ENCODE measurements at regions not wholly inside any gene's neighbourhood (a gene's known extent, or its start where the extent isn't known, plus 50 kb on each side); places are given as distances from the start of the nearest gene placed in this dataset.

DNA sequence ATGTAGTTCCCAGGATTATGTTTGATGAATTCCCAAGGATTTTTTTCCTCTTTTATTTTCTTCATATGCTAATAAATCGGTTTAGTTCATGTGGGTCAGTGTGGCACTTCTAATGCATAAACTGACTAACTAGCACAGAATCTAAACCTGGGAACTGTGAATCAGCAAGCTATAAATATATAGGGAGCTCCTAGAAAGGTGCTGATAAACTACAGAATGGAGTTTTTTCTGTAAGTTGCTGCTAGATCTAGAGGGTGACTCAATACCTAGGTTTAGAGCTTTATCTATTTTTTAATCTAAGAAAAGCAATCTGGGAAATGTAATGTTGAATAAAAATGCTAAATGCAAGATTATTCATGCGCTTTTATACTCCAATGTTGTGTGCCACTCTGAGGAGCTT lies 118.8 kb upstream of the PTCHD4 start:
- ChIA-PET POLR2A (ENCODE audit: unreplicated experiment) (interaction anchor here (0.6 kb wide), 1 partner anchor 30 kb away, joined by 5 read pairs; no protein-coding TSS in a partner anchor), CTCF (no interaction called here)
- Histone ChIP-seq H3K36me3 (ENCODE audit: low read depth) (no peaks in the 10 kb centered on the region), H2AFZ (no peak overlapping the region), H3F3A (ENCODE audit: insufficient read depth, low read depth) (no peaks in the 10 kb centered on the region), H3K9me3 (ENCODE audit: insufficient read depth, low read depth) (no peaks in the 10 kb centered on the region; the same call in 1 of the 2 replicates), H4K20me1 (ENCODE audit: insufficient read depth) (no peaks in the 10 kb centered on the region), H3K9me2 (ENCODE audit: insufficient read depth) (peaks cover 3% of the 10 kb centered on the region; the same call in 1 of the 2 replicates), H3K79me2 (ENCODE audit: low read depth) (no peaks in the 10 kb centered on the region), H3K27me3 (ENCODE audit: insufficient read depth, low read depth) (no peaks in the 10 kb centered on the region), H3K27ac (no peak overlapping the region), H3K4me2 (no peak overlapping the region), H3K4me3 (no peak overlapping the region), H3K4me1 (replicated peaks; ENCODE audit: insufficient read depth) (no peaks in the 10 kb centered on the region)
- TF ChIP-seq EZH2 (IDR thresholded peaks at IDR 0.05; ENCODE audit: low read depth), result no peak
- no peak for DNase-seq
- BruUV-seq (replicated peaks), result no TSS peak
- intact Hi-C loops (cut with micrococcal nuclease; ENCODE audit: unreplicated experiment), result no loop called here

DNA sequence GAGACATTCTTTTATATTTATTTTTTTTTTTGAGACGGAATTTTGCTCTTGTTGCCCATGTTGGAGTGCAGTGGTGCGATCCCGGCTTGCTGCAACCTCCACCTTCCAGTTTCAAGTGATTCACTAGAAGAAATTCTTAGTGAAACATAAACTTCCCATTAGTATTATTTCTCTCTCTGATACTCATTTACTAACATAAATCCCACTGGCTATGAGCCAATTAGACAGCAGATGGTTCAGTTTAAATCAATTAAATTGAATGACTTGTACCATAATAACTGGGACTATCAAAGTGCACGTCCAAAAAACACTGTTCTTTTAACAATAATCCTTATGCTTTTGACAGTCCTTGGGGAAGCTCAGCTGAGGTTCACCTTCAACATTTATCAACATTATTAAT lies 111.2 kb upstream of the PTCHD4 start:
- intact Hi-C loops (cut with micrococcal nuclease; ENCODE audit: unreplicated experiment), result no loop called here
- DNase-seq, result no peak

DNA sequence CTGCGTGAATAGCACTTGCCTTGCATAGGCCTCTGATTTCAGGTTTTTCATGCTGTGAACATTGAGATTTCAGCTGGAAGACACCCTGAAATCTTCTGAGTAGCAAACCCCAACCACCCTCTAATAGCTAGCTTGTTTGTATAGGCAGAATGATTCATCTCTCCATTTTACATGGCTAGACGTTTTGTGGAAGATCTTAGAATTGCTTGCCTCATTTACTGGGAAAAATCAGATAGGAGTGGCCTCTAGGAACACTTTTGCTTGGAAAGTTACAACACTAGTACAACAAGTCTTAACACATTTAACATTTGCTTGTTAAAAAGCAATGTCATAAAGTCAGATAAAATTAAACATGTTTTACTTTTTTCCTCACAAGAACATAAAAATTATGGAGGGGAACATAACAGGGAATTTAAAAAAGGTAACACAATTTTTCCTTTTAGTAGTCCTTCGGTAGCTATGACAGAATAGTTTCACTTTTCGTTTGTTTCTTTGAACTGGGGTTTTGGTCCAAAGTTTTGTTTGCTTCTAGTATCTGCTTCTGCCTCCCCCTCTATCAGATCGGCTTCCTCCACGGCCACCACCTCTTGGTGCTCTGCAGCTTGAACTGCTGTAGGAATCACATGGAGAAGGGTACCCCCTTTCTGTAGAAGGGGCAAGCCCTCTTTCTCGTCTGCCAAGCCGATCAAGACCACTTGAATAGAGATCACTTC lies 102.2 kb upstream of the PTCHD4 start:
- no peaks in the 10 kb centered on the region for H3F3A ChIP-seq (ENCODE audit: insufficient read depth, low read depth)
- H4K20me1 ChIP-seq (ENCODE audit: insufficient read depth), result no peaks in the 10 kb centered on the region
- no peaks in the 10 kb centered on the region for H3K27me3 ChIP-seq (ENCODE audit: insufficient read depth, low read depth)
- H3K27ac ChIP-seq, result no peak overlapping the region
- H3K4me3 ChIP-seq, result peak overlapping the region; percentile 12; the same call in 1 of the 2 replicates
- ChIA-PET CTCF (no interaction called here), POLR2A (ENCODE audit: unreplicated experiment) (interaction anchor here (0.6 kb wide), 1 partner anchor 45 kb away, joined by 8 read pairs; no protein-coding TSS in a partner anchor)
- H3K79me2 ChIP-seq (ENCODE audit: low read depth), result no peaks in the 10 kb centered on the region
- H3K9me2 ChIP-seq (ENCODE audit: insufficient read depth), result no peaks in the 10 kb centered on the region
- H2AFZ ChIP-seq, result no peak overlapping the region; the same call in 1 of the 2 replicates
- intact Hi-C loops (cut with micrococcal nuclease; ENCODE audit: unreplicated experiment), result no loop called here
- no TSS peak for BruUV-seq (replicated peaks)
- H3K9me3 ChIP-seq (ENCODE audit: insufficient read depth, low read depth), result no peaks in the 10 kb centered on the region; the same call in 1 of the 2 replicates
- H3K4me2 ChIP-seq, result peak overlapping the region; percentile 48
- H3K4me1 ChIP-seq (replicated peaks; ENCODE audit: insufficient read depth), result no peaks in the 10 kb centered on the region
- no peak for TF ChIP-seq EZH2 (IDR thresholded peaks at IDR 0.05; ENCODE audit: low read depth)
- TF ChIP-seq, protein P1, sequence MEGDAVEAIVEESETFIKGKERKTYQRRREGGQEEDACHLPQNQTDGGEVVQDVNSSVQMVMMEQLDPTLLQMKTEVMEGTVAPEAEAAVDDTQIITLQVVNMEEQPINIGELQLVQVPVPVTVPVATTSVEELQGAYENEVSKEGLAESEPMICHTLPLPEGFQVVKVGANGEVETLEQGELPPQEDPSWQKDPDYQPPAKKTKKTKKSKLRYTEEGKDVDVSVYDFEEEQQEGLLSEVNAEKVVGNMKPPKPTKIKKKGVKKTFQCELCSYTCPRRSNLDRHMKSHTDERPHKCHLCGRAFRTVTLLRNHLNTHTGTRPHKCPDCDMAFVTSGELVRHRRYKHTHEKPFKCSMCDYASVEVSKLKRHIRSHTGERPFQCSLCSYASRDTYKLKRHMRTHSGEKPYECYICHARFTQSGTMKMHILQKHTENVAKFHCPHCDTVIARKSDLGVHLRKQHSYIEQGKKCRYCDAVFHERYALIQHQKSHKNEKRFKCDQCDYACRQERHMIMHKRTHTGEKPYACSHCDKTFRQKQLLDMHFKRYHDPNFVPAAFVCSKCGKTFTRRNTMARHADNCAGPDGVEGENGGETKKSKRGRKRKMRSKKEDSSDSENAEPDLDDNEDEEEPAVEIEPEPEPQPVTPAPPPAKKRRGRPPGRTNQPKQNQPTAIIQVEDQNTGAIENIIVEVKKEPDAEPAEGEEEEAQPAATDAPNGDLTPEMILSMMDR (conservative IDR thresholded peaks at IDR 0.05), result no peak
- no peak for DNase-seq
- no peaks in the 10 kb centered on the region for H3K36me3 ChIP-seq (ENCODE audit: low read depth)

More for the DNA sequence above, 111.2 kb upstream of the PTCHD4 start:
- H4K20me1 ChIP-seq (ENCODE audit: insufficient read depth), result no peaks in the 10 kb centered on the region
- no peaks in the 10 kb centered on the region for H3K27me3 ChIP-seq (ENCODE audit: insufficient read depth, low read depth)
- TF ChIP-seq, protein P1 (conservative IDR thresholded peaks at IDR 0.05), result no peak
- no peak for TF ChIP-seq EZH2 (IDR thresholded peaks at IDR 0.05; ENCODE audit: low read depth)
- POLR2A ChIA-PET (ENCODE audit: unreplicated experiment), result no interaction called here
- H3K9me2 ChIP-seq (ENCODE audit: insufficient read depth), result no peaks in the 10 kb centered on the region; the same call in 1 of the 2 replicates
- H3F3A ChIP-seq (ENCODE audit: insufficient read depth, low read depth), result no peaks in the 10 kb centered on the region
- no peak overlapping the region for H3K4me2 ChIP-seq
- no peaks in the 10 kb centered on the region for H3K79me2 ChIP-seq (ENCODE audit: low read depth)
- no TSS peak for BruUV-seq (replicated peaks)
- no peaks in the 10 kb centered on the region for H3K36me3 ChIP-seq (ENCODE audit: low read depth)
- no peak overlapping the region for H2AFZ ChIP-seq
- CTCF ChIA-PET, result no interaction called here
- no peak overlapping the region for H3K27ac ChIP-seq
- no peak overlapping the region for H3K4me3 ChIP-seq
- no peaks in the 10 kb centered on the region for H3K9me3 ChIP-seq (ENCODE audit: insufficient read depth, low read depth)
- no peaks in the 10 kb centered on the region for H3K4me1 ChIP-seq (replicated peaks; ENCODE audit: insufficient read depth)

Data from PC-9 (cell line).